ENCODE measurements at regions not wholly inside any gene's neighbourhood (a gene's known extent, or its start where the extent isn't known, plus 50 kb on each side); places are given as distances from the start of the nearest gene placed in this dataset.

- no peak for TF ChIP-seq CHD7 (IDR thresholded peaks at IDR 0.05; ENCODE audit: insufficient replicate concordance, low read length)
- no peak for TF ChIP-seq GTF2F1 (IDR thresholded peaks at IDR 0.05; ENCODE audit: borderline replicate concordance, low read depth, low read length)
- no peak for TF ChIP-seq POU5F1 (IDR thresholded peaks at IDR 0.05; ENCODE audit: low read depth, low read length)
- TF ChIP-seq MAFK (IDR thresholded peaks at IDR 0.05; ENCODE audit: low read depth, low read length): no peak
- no peak for TF ChIP-seq NRF1 (IDR thresholded peaks at IDR 0.05; ENCODE audit: low read depth, low read length)
- no peak for TF ChIP-seq FOSL1 (IDR thresholded peaks at IDR 0.05; ENCODE audit: insufficient read depth, low read depth, low read length)
- no peak for TF ChIP-seq SIRT6 (IDR thresholded peaks at IDR 0.05; ENCODE audit: low read length)
- no peak for TF ChIP-seq CEBPB (IDR thresholded peaks at IDR 0.05; ENCODE audit: low read depth, low read length)
- TF ChIP-seq KDM1A (IDR thresholded peaks at IDR 0.05; ENCODE audit: borderline replicate concordance, low read length): no peak
- TF ChIP-seq JUND (IDR thresholded peaks at IDR 0.05; ENCODE audit: low read length): no peak
- no peak for TF ChIP-seq ASH2L (IDR thresholded peaks at IDR 0.05; ENCODE audit: low read length)
- no peak for TF ChIP-seq POLR2AphosphoS5 (IDR thresholded peaks at IDR 0.05; ENCODE audit: low read depth, low read length)
Observed at GRCh38 chr9:71268871-71269635, 147.6 kb upstream of the TRPM3 start (continued).
